Heart right ventricle (tissue), 16 donors: ENCODE measurements at regions not wholly inside any gene's neighbourhood (a gene's known extent, or its start where the extent isn't known, plus 50 kb on each side); places are given as distances from the start of the nearest gene placed in this dataset.

Source experiments
- ATAC-seq, 8 donors: fragments of 200-7000 bp; cut with Tn5 transposase; one replicate each; pipeline ENCODE4 v1.9.1; 2020; ENCODE audit warnings: mild to moderate bottlenecking in 8 of 8, moderate library complexity in 8 of 8, moderate number of reproducible peaks in 1 of 8
- DNase-seq, 2 donors: peaks; one replicate each; pipeline ENCODE4 v3.0.0-alpha.2; 2020
- H3K27ac ChIP-seq, 10 donors: fragments of 200-600 bp; sonication (generic) in 2 of 10; one replicate each; pipeline versions ENCODE4 v1.5.0 to v1.8.0; 2020 to 2022; ENCODE audit warnings: mild to moderate bottlenecking in 3 of 10
- H3K27me3 ChIP-seq, 7 donors: fragments of 200-600 bp; one replicate each; pipeline ENCODE4 v1.8.0; 2021 to 2022; ENCODE audit warnings: mild to moderate bottlenecking in 2 of 7
- H3K36me3 ChIP-seq, 9 donors: fragments of 200-600 bp; sonication (generic) in 1 of 9; one replicate each; pipeline versions ENCODE4 v1.5.0 to v1.8.0; 2020 to 2022; ENCODE audit warnings: mild to moderate bottlenecking in 2 of 9
- H3K4me1 ChIP-seq, 9 donors: fragments of 200-600 bp; sonication (generic) in 1 of 9; one replicate each; pipeline versions ENCODE4 v1.5.0 to v1.8.0; 2020 to 2022; ENCODE audit warnings: mild to moderate bottlenecking in 4 of 9
- H3K4me3 ChIP-seq, 10 donors: fragments of 200-600 bp; sonication (generic) in 2 of 10; one replicate each; pipeline versions ENCODE4 v1.5.0 to v1.8.0; 2020 to 2022; ENCODE audit warnings: mild to moderate bottlenecking in 7 of 10, moderate library complexity in 2 of 10
- H3K9me3 ChIP-seq, 11 donors: fragments of 200-600 bp in 10 of 11; sonication (generic) in 2 of 11; one replicate each; pipeline versions ENCODE4 v1.5.0 to v1.8.0; 2013 to 2022; ENCODE audit warnings: mild to moderate bottlenecking in 2 of 11, control low read depth in 1 of 11, moderate library complexity in 1 of 11
- WGBS, 2 donors: extraction: QIAGEN DNeasy Blood & Tissue Kit; methylation state at CpG; one replicate each; pipeline ENCODE4 v1.1.7; 2013; ENCODE audit warnings: inconsistent platforms in 1 of 2; 5-methylcytosine and 5-hydroxymethylcytosine counted together
- intact Hi-C, 10 donors: fragments of 100-400 bp; cut with DNase I; formaldehyde crosslinking; loops; one replicate each; pipeline versions ENCODE4 v1.11.1 to v1.14.2; 2022
- TF ChIP-seq, protein P1 (sequence below), 9 donors: fragments of 200-600 bp; sonication (generic) in 2 of 9; IDR thresholded peaks; one replicate each; pipeline versions ENCODE4 v1.5.0 to v1.8.0; 2021 to 2022; ENCODE audit warnings: antibody characterized with exemption in 9 of 9, mild to moderate bottlenecking in 5 of 9, moderate library complexity in 1 of 9
- donor health status: Arrhythmogenic right ventricular cardiomyopathy.
- donor health status: ischemic (EF 13 %, LVEDD 7.1; RV severe dilation, severe dysfunction).
- donor health status: healthy with polysubstance abuse.
- donor health status: DM: no; HTN: yes; CAD: no.
- donor health status: DM: no; HTN: no; CAD: no.
- donor health status: ischemic (EF 25% LVEDD 6.9; RV normal size, moderate dysfunction).
- donor health status: ischemic (EF 25% LVEDD 5.7; RV mildly dilated, moderate dysfunction).
- donor health status: healthy.
- donor health status: DM: yes; HTN: yes; CAD: no.
- donor health status: Ischemic cardiomyopathy.
- donor health status: ischemic (EF 35%, LVEDD 5.7; RV mildly dilated, moderate dysfunction).
- donor health status: nonischemic (EF 11% LVEDD 7.7; RV severe dilation, severe dysfunction).
- donor health status: DM: yes; HTN: yes; CAD: no.
- donor health status: PGD.
- donor health status: ischemic (EF 29% LVEDD 5.4; RV normal size, mild dysfunction).
- donor health status: nonischemic (EF 23%, LVEDD 6.1; RV moderate dilation, normal function).

DNA sequence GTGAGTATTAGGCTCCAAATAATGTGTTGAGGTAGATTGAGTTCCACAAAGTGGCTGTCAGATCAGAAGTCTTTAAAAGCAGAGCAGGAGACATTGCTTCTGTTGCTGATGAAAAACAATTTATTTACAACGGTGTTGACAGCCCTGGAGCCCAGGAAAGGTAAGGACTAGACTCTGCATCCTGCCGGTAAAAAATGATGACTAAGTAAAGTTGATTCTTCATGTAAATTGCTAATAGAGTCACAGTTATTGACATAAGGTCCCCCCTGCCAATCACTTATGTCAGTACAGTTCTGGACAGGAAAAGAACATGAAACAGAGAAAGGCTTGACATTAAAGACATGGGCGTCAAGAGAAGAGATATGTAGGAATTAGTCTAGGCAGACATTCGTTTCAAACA, 552.5 kb downstream of the HTR1A start:
- H3K27me3 ChIP-seq = peaks cover 0 to 3% (median 0%) of the 10 kb centered on the region in 7 donors
- 46 to 50% methylated on average over 4 of the region's 4 CpGs for WGBS, 2 donors
- TF ChIP-seq, protein P1, sequence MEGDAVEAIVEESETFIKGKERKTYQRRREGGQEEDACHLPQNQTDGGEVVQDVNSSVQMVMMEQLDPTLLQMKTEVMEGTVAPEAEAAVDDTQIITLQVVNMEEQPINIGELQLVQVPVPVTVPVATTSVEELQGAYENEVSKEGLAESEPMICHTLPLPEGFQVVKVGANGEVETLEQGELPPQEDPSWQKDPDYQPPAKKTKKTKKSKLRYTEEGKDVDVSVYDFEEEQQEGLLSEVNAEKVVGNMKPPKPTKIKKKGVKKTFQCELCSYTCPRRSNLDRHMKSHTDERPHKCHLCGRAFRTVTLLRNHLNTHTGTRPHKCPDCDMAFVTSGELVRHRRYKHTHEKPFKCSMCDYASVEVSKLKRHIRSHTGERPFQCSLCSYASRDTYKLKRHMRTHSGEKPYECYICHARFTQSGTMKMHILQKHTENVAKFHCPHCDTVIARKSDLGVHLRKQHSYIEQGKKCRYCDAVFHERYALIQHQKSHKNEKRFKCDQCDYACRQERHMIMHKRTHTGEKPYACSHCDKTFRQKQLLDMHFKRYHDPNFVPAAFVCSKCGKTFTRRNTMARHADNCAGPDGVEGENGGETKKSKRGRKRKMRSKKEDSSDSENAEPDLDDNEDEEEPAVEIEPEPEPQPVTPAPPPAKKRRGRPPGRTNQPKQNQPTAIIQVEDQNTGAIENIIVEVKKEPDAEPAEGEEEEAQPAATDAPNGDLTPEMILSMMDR (IDR thresholded peaks at IDR 0.05) = no peak
- intact Hi-C loops = loop anchor here in 1 of 10 donors (10.0 kb wide), 1 partner anchor 555 kb away; the partner anchor contains the start of gene HTR1A
- H3K36me3 ChIP-seq = no peaks in the 10 kb centered on the region
- H3K9me3 ChIP-seq = no peaks in the 10 kb centered on the region
- no peak for DNase-seq
- no peak for ATAC-seq
- no peak overlapping the region for H3K27ac ChIP-seq
- no peaks in the 10 kb centered on the region for H3K4me1 ChIP-seq
- no peak overlapping the region for H3K4me3 ChIP-seq

DNA sequence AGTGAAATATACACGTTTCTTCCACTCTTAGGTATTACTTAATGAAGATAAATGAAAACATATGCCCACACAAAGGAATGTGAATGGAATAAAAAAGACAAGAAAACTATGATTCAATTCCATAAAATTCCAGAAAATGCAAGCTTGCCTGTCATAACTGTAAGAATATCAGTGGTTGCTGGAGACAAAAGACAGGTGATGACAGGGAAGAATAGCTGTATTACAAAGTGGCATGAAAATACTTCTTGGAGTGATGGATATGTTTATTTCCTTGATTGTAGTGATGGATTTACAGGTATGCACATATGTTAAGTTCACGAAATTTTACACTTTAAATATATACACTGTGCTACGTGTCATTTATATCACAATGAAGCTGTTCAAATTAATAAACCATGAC, 553.3 kb downstream of the HTR1A start:
- Histone ChIP-seq H3K36me3 (no peaks in the 10 kb centered on the region), H3K4me1 (no peaks in the 10 kb centered on the region), H3K4me3 (no peak overlapping the region), H3K27me3 (peaks cover 0 to 3% (median 0%) of the 10 kb centered on the region in 7 donors), H3K9me3 (no peaks in the 10 kb centered on the region), H3K27ac (no peak overlapping the region)
- WGBS, 2 donors = 56 to 60% methylated on average over 3 of the region's 3 CpGs
- intact Hi-C loops = loop anchor here in 1 of 10 donors (10.0 kb wide), 1 partner anchor 556 kb away; the partner anchor contains the start of gene HTR1A
- TF ChIP-seq, protein P1 (IDR thresholded peaks at IDR 0.05) = no peak
- ATAC-seq (no peak), DNase-seq (no peak)

DNA sequence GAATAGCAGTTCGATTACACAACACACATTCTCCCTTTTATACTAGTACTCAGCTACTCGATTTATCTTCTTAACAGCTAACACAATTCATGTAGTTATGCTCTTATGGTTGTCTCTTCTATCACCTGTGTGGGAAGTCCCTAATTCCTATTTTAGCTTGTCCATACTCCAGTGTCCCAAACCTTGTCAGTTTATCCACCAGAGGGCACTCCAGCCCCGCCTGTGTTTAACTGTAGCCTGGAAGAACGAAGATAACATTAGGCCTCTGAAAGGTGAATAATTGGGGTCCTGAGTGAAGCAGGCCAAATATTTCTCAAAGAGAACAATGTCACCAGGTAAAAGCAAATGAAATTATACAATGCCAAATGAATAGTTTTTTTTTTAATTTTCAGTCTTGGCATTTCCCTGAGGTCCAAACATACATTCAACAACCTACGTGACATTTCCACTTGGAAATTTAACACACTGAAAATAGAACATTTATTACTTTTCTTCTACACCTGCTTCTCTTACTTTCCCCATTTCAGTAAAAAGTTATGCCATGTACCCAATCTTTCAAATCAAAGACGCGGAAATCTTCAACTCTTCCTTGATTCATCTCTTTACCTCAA, 560.7 kb downstream of the HTR1A start:
- H3K27ac ChIP-seq = no peak overlapping the region
- H3K9me3 ChIP-seq = no peaks in the 10 kb centered on the region
- ATAC-seq (peak in 3 of 8 donors; percentile 38 to 66 (median 59)), DNase-seq (peak; percentile 24 to 54)
- 39 to 40% methylated on average over 7 of the region's 7 CpGs for WGBS, 2 donors
- no peaks in the 10 kb centered on the region for H3K4me1 ChIP-seq
- intact Hi-C loops = loop anchor here in 8 of 10 donors (2.0 to 10.0 kb wide), 3 partner anchors 561 to 563 kb away; partner anchors contain the start of gene HTR1A (in 8 of the 8)
- peaks cover 0 to 16% (median 0%) of the 10 kb centered on the region in 7 donors for H3K27me3 ChIP-seq
- H3K36me3 ChIP-seq = no peaks in the 10 kb centered on the region
- TF ChIP-seq, protein P1 (IDR thresholded peaks at IDR 0.05) = peak; percentile 40 to 84 (median 74)
- H3K4me3 ChIP-seq = no peak overlapping the region

DNA sequence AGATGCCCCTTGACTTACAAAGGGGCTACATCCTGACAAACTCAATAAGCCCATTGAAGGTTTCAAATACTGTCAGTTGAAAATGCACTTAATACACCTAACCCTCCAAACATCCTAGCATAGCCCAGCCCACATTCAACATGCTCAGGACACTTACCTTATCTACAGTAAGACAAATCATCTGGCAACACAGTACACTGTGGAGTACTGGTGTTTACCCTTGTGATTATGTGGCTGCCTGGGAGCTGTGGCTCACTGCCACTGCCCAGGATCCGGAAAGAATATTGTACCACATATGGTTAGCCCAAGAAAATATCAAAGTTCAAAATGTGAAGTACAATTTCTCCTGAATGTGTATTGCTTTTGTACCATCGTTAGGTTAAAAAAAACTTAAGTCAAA, 562.2 kb downstream of the HTR1A start:
- peak in 4 of 8 donors; percentile 41 to 78 (median 68) for ATAC-seq
- intact Hi-C loops = loop anchor here in 8 of 10 donors (2.0 to 10.0 kb wide), 3 partner anchors 562 to 565 kb away; partner anchors contain the start of gene HTR1A (in 8 of the 8)
- TF ChIP-seq, protein P1 (IDR thresholded peaks at IDR 0.05) = no peak

More for the DNA sequence above, 562.2 kb downstream of the HTR1A start:
- 51 to 60% methylated on average over 2 of the region's 2 CpGs for WGBS, 2 donors
- peaks cover 0 to 16% (median 0%) of the 10 kb centered on the region in 7 donors for H3K27me3 ChIP-seq
- DNase-seq = no peak
- no peak overlapping the region for H3K4me3 ChIP-seq
- no peaks in the 10 kb centered on the region for H3K4me1 ChIP-seq
- H3K9me3 ChIP-seq = no peaks in the 10 kb centered on the region
- no peaks in the 10 kb centered on the region for H3K36me3 ChIP-seq
- H3K27ac ChIP-seq = no peak overlapping the region
